NB4 (cell line): ENCODE measurements at regions not wholly inside any gene's neighbourhood (a gene's known extent, or its start where the extent isn't known, plus 50 kb on each side); places are given as distances from the start of the nearest gene placed in this dataset.

ENCODE experiments used
- DNase-seq: peaks from one replicate; pipeline ENCODE4 v3.0.0; 2010; ENCODE audit warnings: low read depth
- H3K4me3 ChIP-seq: one replicate; pipeline ENCODE4 v1.5.1; 2011; ENCODE audit warnings: mild to moderate bottlenecking, low read depth, low read length, moderate library complexity
- MYC ChIP-seq: IDR thresholded peaks from 2 replicates; pipeline ENCODE4 v1.6.1; 2011; ENCODE audit warnings: low read depth, low read length
- POLR2A ChIP-seq: IDR thresholded peaks from 2 replicates; pipeline ENCODE4 v1.6.1; 2011; ENCODE audit warnings: mild to moderate bottlenecking; ENCODE audit not compliant: insufficient read length; ENCODE audit errors: extremely low read depth
- TF ChIP-seq, protein P1 (sequence below): IDR thresholded peaks from 2 replicates; pipeline ENCODE4 v1.6.1; 2011; ENCODE audit warnings: low read depth, low read length
- TF ChIP-seq, protein P2 (sequence below): IDR thresholded peaks from one replicate; pipeline ENCODE4 v1.5.1; 2012; ENCODE audit warnings: low read depth, low read length

DNA sequence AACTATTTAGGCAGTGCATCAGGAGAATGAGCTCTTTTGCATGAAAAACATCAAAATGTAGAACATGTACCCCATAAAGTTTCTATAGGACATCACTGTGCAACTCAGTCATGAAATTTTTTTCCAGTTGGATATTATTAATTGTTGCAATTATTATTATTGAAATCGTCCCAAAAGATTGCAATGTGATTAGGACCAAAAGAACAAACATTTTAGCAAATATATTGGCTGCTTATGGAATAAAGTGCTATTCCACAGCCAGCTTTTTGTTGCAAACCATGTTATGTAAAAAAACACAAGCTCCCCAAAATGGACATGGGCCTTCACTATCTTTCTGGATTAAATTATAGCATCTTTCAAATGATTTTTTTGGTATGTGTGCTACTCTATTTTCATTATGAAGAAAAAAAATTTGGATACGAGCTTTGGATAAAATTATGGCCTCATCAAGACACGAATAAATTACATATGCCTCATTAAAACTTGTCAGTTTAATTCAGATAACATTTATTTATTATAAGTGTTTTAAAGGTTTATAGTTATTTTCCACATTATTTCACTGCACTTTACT, 262.7 kb upstream of the TCF21 start:
- TF ChIP-seq, protein P1, sequence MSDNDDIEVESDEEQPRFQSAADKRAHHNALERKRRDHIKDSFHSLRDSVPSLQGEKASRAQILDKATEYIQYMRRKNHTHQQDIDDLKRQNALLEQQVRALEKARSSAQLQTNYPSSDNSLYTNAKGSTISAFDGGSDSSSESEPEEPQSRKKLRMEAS, result no peak
- TF ChIP-seq MYC (no peak), POLR2A (no peak)
- TF ChIP-seq, protein P2, sequence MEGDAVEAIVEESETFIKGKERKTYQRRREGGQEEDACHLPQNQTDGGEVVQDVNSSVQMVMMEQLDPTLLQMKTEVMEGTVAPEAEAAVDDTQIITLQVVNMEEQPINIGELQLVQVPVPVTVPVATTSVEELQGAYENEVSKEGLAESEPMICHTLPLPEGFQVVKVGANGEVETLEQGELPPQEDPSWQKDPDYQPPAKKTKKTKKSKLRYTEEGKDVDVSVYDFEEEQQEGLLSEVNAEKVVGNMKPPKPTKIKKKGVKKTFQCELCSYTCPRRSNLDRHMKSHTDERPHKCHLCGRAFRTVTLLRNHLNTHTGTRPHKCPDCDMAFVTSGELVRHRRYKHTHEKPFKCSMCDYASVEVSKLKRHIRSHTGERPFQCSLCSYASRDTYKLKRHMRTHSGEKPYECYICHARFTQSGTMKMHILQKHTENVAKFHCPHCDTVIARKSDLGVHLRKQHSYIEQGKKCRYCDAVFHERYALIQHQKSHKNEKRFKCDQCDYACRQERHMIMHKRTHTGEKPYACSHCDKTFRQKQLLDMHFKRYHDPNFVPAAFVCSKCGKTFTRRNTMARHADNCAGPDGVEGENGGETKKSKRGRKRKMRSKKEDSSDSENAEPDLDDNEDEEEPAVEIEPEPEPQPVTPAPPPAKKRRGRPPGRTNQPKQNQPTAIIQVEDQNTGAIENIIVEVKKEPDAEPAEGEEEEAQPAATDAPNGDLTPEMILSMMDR, result no peak
- no peak for DNase-seq

DNA sequence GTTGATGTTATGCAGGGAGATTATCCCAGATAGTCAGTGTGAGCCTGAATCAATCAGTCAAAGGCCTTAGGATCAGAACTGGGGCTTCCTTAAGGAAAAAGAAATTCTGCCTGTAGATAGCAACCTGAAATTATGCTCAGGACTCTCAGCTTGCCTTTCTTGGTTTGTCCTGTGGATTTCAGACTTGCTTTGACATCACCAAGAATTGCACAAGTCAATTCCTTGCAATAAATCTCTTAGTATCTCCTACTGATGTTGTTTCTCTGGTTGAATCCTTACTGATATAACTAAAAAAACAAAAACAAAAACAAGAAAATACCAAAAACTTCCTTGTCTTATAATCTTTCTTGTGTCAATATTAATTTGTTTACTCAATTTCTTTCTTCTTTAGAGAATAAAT, 258.9 kb upstream of the TCF21 start:
- TF ChIP-seq POLR2A (no peak), MYC (no peak)
- TF ChIP-seq, protein P1, result no peak
- TF ChIP-seq, protein P2, result no peak
- no peak overlapping the region for H3K4me3 ChIP-seq
- no peak for DNase-seq

More for the DNA sequence above, 262.7 kb upstream of the TCF21 start:
- no peak overlapping the region for H3K4me3 ChIP-seq

DNA sequence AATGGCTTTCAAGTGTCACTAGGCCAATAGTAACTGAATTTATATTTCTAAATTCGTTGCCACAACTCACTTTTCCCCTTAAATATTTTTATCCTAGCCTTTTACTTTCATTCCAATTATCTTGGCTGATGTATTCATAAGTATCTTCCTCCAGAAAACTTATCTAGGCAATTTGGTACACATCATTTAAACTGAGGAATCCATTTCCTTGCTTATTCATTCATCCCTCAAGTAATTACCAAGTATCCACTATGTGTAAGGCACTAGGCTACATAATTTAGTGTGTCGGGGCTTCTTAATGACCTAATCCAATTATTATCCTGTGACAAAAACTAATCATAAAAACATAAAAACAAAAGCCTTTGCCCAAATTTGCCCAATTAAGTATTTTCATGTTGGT, 258.3 kb upstream of the TCF21 start:
- H3K4me3 ChIP-seq, result no peak overlapping the region
- DNase-seq, result no peak
- TF ChIP-seq, protein P2, result no peak
- no peak for TF ChIP-seq POLR2A

DNA sequence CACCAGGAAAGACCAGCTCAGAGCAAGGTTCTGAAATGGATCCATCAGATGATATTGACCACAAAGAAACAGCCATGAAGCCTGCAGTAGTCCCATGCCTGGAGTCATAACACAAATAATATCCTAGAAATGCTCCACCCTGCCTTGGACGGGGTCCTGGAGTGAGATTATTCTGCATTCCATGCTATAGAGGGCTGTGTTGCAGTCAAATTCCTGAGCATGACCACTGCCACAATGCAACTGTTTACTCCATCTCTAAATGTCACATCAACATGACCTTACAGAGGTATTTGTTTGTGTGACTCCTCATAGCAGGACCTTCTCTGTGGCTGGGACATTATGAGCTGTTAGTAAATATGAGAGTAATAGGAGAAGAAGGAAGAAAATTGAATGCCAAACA, 257.5 kb upstream of the TCF21 start:
- no peak for TF ChIP-seq POLR2A
- TF ChIP-seq, protein P1, result no peak
- TF ChIP-seq MYC, result no peak
- TF ChIP-seq, protein P2, result no peak
- no peak overlapping the region for H3K4me3 ChIP-seq
- DNase-seq, result no peak

DNA sequence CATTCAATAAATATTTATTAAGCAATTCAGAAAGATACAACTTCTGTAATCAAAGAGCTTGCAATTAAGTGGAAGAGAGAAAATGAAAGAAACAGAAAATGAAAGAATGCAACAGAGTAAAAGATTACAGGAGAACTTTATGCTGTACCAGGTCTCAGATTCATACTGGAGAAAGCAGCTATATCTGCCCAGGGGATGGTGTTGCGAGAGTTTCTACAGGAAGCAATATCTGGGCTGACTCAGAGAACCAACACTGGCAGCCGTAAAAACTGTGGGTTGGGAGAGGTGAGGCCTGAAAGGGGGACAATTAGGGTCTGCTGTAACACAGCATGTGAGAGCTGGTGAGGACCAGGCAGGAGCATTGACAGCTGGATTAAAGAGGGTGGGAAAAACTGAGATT, 256.7 kb upstream of the TCF21 start:
- H3K4me3 ChIP-seq, result no peak overlapping the region
- no peak for DNase-seq
- TF ChIP-seq MYC (no peak), POLR2A (no peak)
- TF ChIP-seq, protein P1, result no peak
- TF ChIP-seq, protein P2, result no peak

DNA sequence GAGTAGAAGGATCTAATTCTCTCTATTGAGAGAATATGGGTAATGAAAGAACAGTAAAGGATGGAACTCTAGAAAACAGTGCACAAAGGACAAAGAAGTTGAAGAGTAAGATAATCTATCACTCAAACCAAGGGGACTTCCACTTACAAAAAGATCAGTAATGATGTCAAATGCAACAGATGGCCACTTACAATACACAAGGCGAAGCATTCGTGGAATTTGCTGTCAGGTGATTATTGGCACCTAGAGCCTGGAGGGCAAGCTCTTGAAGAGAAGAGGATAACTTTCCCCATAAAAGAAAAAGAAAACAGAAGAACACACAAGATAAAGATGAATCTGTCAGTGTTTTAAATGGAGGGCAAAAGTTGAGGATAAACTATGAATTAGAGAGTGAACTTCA, 256.0 kb upstream of the TCF21 start:
- TF ChIP-seq POLR2A, result no peak
- TF ChIP-seq, protein P1, result no peak
- TF ChIP-seq, protein P2, result no peak
- no peak for TF ChIP-seq MYC
- H3K4me3 ChIP-seq, result no peak overlapping the region
- no peak for DNase-seq
